ENCODE measurements at regions not wholly inside any gene's neighbourhood (a gene's known extent, or its start where the extent isn't known, plus 50 kb on each side); places are given as distances from the start of the nearest gene placed in this dataset.

- no peak for TF ChIP-seq POLR2AphosphoS5 (IDR thresholded peaks at IDR 0.05; ENCODE audit: low read depth, low read length)
- TF ChIP-seq POLR2A (IDR thresholded peaks at IDR 0.05; ENCODE audit: low read depth, low read length), result no peak
- no peak for TF ChIP-seq POU2F2 (IDR thresholded peaks at IDR 0.05; ENCODE audit: low read depth, low read length)
- no peak for TF ChIP-seq SPI1 (IDR thresholded peaks at IDR 0.05; ENCODE audit: low read depth, low read length)
- TF ChIP-seq TAF1 (IDR thresholded peaks at IDR 0.05; ENCODE audit: low read depth, low read length), result no peak
These were observed 79.9 kb downstream of the CYB561 start for GRCh38 chr17:63366241-63366566.
